ENCODE measurements at regions not wholly inside any gene's neighbourhood (a gene's known extent, or its start where the extent isn't known, plus 50 kb on each side); places are given as distances from the start of the nearest gene placed in this dataset.

DNA sequence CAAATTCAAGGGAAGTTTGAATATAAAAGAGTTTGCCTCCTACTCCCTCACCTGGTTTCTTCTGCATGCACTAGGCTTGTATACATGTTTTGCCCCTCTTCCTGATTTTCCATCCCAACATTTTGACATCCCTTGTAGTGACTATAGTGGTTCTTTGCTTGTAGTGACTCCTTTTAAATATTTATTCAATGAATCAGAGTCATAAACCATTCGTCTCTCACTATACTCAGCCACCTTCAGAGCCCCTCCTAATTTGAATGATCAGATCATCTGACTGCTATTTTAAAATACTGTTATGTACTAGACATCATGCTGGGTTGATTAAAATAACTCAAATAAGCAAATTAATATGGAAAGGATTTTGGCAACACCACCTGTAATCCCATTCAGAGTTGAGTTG lies 492.1 kb upstream of the PIK3C3 start:
- Histone ChIP-seq H2AK5ac (ENCODE audit: low read depth, low read length) (no peak overlapping the region), H2BK12ac (ENCODE audit: low read length) (no peak overlapping the region), H2BK5ac (ENCODE audit: low read length) (no peak overlapping the region), H3K14ac (ENCODE audit: low read length) (no peak overlapping the region), H3K4me2 (ENCODE audit: insufficient read depth, low read length, poor library complexity, severe bottlenecking) (no peak overlapping the region), H3K9me3 (replicated peaks in 1 of 2; ENCODE audit: control insufficient read depth in 2 of 2, insufficient read depth in 1 of 2, low read depth in 1 of 2, low read length in 2 of 2) (no peaks in the 10 kb centered on the region), H2BK120ac (ENCODE audit: low read depth, low read length) (no peak overlapping the region), H3K79me1 (ENCODE audit: low read depth, low read length) (no peaks in the 10 kb centered on the region), H4K91ac (ENCODE audit: low read depth, low read length, poor library complexity) (no peak overlapping the region), H3K4me3 (ENCODE audit: low read length in 2 of 2) (no peak overlapping the region), H3K27ac (replicated peaks; ENCODE audit: low read length) (no peak overlapping the region), H3K9ac (ENCODE audit: low read depth, low read length, poor library complexity) (no peak overlapping the region), H2AFZ (ENCODE audit: low read length) (no peak overlapping the region), H2BK15ac (ENCODE audit: low read length) (no peak overlapping the region), H3K4ac (ENCODE audit: low read length) (no peak overlapping the region), H3K23ac (ENCODE audit: low read depth, low read length, poor library complexity) (no peak overlapping the region), H3K27me3 (ENCODE audit: control insufficient read depth in 3 of 3, insufficient read depth in 3 of 3, low read depth in 1 of 3, low read length in 3 of 3) (no peaks in the 10 kb centered on the region), H3K36me3 (replicated peaks in 1 of 2; ENCODE audit: control insufficient read depth in 2 of 2, insufficient read depth in 2 of 2, low read length in 2 of 2) (no peaks in the 10 kb centered on the region), H3K4me1 (ENCODE audit: control insufficient read depth in 2 of 2, insufficient read depth in 1 of 2, low read depth in 1 of 2, low read length in 2 of 2) (peaks cover 1 to 3% of the 10 kb centered on the region in 2 donors), H3K18ac (ENCODE audit: low read length) (no peak overlapping the region), H4K8ac (ENCODE audit: low read depth, low read length) (no peak overlapping the region)
- no CpG with 5 or more reads among the region's 1 CpG for WGBS, 2 donors (ENCODE audit: extremely low coverage in 2 of 2, insufficient read length in 2 of 2, insufficient replicate concordance in 1 of 2)
- DNase-seq (ENCODE audit: low spot score): no peak

DNA sequence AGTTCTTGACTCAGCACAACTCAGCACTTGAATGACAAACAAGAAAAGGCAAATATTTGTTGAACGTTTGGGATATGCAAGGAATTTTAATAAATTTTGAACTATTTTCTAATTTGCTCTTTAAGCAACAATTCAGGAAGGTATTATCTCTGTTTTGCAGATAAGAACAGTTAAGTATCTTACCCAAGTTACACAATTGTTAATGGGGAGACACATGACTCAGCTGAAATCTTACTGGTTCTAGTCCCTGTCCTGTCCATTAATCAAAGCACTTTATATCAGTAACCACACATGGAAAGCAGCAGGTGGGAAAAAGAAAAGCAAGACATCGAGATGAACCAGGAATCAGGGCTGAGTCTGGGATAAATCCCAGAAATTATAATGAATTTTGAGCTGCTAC lies 493.9 kb upstream of the PIK3C3 start:
- Histone ChIP-seq H3K27me3 (ENCODE audit: control insufficient read depth in 3 of 3, insufficient read depth in 3 of 3, low read depth in 1 of 3, low read length in 3 of 3) (no peaks in the 10 kb centered on the region), H2AFZ (ENCODE audit: low read length) (no peak overlapping the region), H3K9ac (ENCODE audit: low read depth, low read length, poor library complexity) (no peak overlapping the region), H2BK5ac (ENCODE audit: low read length) (no peak overlapping the region), H4K8ac (ENCODE audit: low read depth, low read length) (no peak overlapping the region), H3K79me1 (ENCODE audit: low read depth, low read length) (no peaks in the 10 kb centered on the region), H3K9me3 (replicated peaks in 1 of 2; ENCODE audit: control insufficient read depth in 2 of 2, insufficient read depth in 1 of 2, low read depth in 1 of 2, low read length in 2 of 2) (no peaks in the 10 kb centered on the region), H2AK5ac (ENCODE audit: low read depth, low read length) (no peak overlapping the region), H3K4ac (ENCODE audit: low read length) (no peak overlapping the region), H3K36me3 (replicated peaks in 1 of 2; ENCODE audit: control insufficient read depth in 2 of 2, insufficient read depth in 2 of 2, low read length in 2 of 2) (no peaks in the 10 kb centered on the region), H3K4me3 (ENCODE audit: low read length in 2 of 2) (no peak overlapping the region), H3K18ac (ENCODE audit: low read length) (no peak overlapping the region), H3K27ac (replicated peaks; ENCODE audit: low read length) (no peak overlapping the region), H2BK12ac (ENCODE audit: low read length) (no peak overlapping the region), H2BK15ac (ENCODE audit: low read length) (no peak overlapping the region), H4K91ac (ENCODE audit: low read depth, low read length, poor library complexity) (no peak overlapping the region), H2BK120ac (ENCODE audit: low read depth, low read length) (no peak overlapping the region), H3K23ac (ENCODE audit: low read depth, low read length, poor library complexity) (no peak overlapping the region), H3K4me2 (ENCODE audit: insufficient read depth, low read length, poor library complexity, severe bottlenecking) (no peak overlapping the region), H3K14ac (ENCODE audit: low read length) (no peak overlapping the region), H3K4me1 (ENCODE audit: control insufficient read depth in 2 of 2, insufficient read depth in 1 of 2, low read depth in 1 of 2, low read length in 2 of 2) (peaks cover 1 to 3% of the 10 kb centered on the region in 2 donors)
- DNase-seq (ENCODE audit: low spot score): no peak
- WGBS, 2 donors (ENCODE audit: extremely low coverage in 2 of 2, insufficient read length in 2 of 2, insufficient replicate concordance in 1 of 2): no CpG with 5 or more reads among the region's 2 CpGs

- Histone ChIP-seq H3K9me3 (replicated peaks in 1 of 2; ENCODE audit: control insufficient read depth in 2 of 2, insufficient read depth in 1 of 2, low read depth in 1 of 2, low read length in 2 of 2) (no peaks in the 10 kb centered on the region), H3K79me1 (ENCODE audit: low read depth, low read length) (no peaks in the 10 kb centered on the region), H3K4me1 (ENCODE audit: control insufficient read depth in 2 of 2, insufficient read depth in 1 of 2, low read depth in 1 of 2, low read length in 2 of 2) (peaks cover 1 to 3% of the 10 kb centered on the region in 2 donors), H2AK5ac (ENCODE audit: low read depth, low read length) (no peak overlapping the region), H3K14ac (ENCODE audit: low read length) (no peak overlapping the region), H3K4ac (ENCODE audit: low read length) (no peak overlapping the region), H3K9ac (ENCODE audit: low read depth, low read length, poor library complexity) (no peak overlapping the region), H2BK5ac (ENCODE audit: low read length) (no peak overlapping the region), H3K18ac (ENCODE audit: low read length) (no peak overlapping the region), H2BK15ac (ENCODE audit: low read length) (no peak overlapping the region), H2AFZ (ENCODE audit: low read length) (no peak overlapping the region), H2BK120ac (ENCODE audit: low read depth, low read length) (no peak overlapping the region), H3K23ac (ENCODE audit: low read depth, low read length, poor library complexity) (no peak overlapping the region), H3K27ac (replicated peaks; ENCODE audit: low read length) (no peak overlapping the region), H3K4me2 (ENCODE audit: insufficient read depth, low read length, poor library complexity, severe bottlenecking) (no peak overlapping the region), H3K4me3 (ENCODE audit: low read length in 2 of 2) (no peak overlapping the region), H4K91ac (ENCODE audit: low read depth, low read length, poor library complexity) (no peak overlapping the region), H3K36me3 (replicated peaks in 1 of 2; ENCODE audit: control insufficient read depth in 2 of 2, insufficient read depth in 2 of 2, low read length in 2 of 2) (no peaks in the 10 kb centered on the region), H4K8ac (ENCODE audit: low read depth, low read length) (no peak overlapping the region), H2BK12ac (ENCODE audit: low read length) (no peak overlapping the region), H3K27me3 (ENCODE audit: control insufficient read depth in 3 of 3, insufficient read depth in 3 of 3, low read depth in 1 of 3, low read length in 3 of 3) (no peaks in the 10 kb centered on the region)
- DNase-seq (ENCODE audit: low spot score): no peak
- WGBS, 2 donors (ENCODE audit: extremely low coverage in 2 of 2, insufficient read length in 2 of 2, insufficient replicate concordance in 1 of 2): no CpG with 5 or more reads among the region's 2 CpGs
Observed at GRCh38 chr18:41459656-41460055, 495.4 kb upstream of the PIK3C3 start.

DNA sequence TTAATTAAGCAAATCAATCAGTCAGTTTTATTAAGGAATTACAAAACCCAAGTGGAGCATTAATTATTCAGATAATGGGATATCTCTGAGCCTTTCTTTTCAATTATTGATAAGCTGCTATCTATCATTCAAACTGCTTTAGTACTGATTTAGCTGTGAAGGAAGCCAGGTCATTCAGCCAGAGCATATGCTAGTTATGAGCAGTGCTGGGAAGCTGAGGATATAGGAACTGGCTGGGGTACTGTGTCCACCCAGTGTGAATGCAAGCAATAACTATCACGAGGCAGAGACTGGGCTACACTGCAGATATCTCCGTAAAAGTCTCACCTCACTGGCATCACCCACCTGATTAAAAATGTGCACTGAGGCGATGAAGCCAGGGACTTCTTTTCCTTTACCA lies 496.7 kb upstream of the PIK3C3 start:
- Histone ChIP-seq H3K4ac (ENCODE audit: low read length) (no peak overlapping the region), H3K14ac (ENCODE audit: low read length) (no peak overlapping the region), H3K36me3 (replicated peaks in 1 of 2; ENCODE audit: control insufficient read depth in 2 of 2, insufficient read depth in 2 of 2, low read length in 2 of 2) (no peaks in the 10 kb centered on the region), H3K27ac (replicated peaks; ENCODE audit: low read length) (no peak overlapping the region), H2BK12ac (ENCODE audit: low read length) (no peak overlapping the region), H3K4me1 (ENCODE audit: control insufficient read depth in 2 of 2, insufficient read depth in 1 of 2, low read depth in 1 of 2, low read length in 2 of 2) (no peaks in the 10 kb centered on the region), H3K4me3 (ENCODE audit: low read length in 2 of 2) (no peak overlapping the region), H2BK5ac (ENCODE audit: low read length) (no peak overlapping the region), H3K23ac (ENCODE audit: low read depth, low read length, poor library complexity) (no peak overlapping the region), H2BK120ac (ENCODE audit: low read depth, low read length) (no peak overlapping the region), H3K27me3 (ENCODE audit: control insufficient read depth in 3 of 3, insufficient read depth in 3 of 3, low read depth in 1 of 3, low read length in 3 of 3) (no peaks in the 10 kb centered on the region), H3K79me1 (ENCODE audit: low read depth, low read length) (no peaks in the 10 kb centered on the region), H3K18ac (ENCODE audit: low read length) (no peak overlapping the region), H2AK5ac (ENCODE audit: low read depth, low read length) (no peak overlapping the region), H2BK15ac (ENCODE audit: low read length) (no peak overlapping the region), H3K4me2 (ENCODE audit: insufficient read depth, low read length, poor library complexity, severe bottlenecking) (no peak overlapping the region), H4K8ac (ENCODE audit: low read depth, low read length) (no peak overlapping the region), H2AFZ (ENCODE audit: low read length) (no peak overlapping the region), H3K9ac (ENCODE audit: low read depth, low read length, poor library complexity) (no peak overlapping the region), H3K9me3 (replicated peaks in 1 of 2; ENCODE audit: control insufficient read depth in 2 of 2, insufficient read depth in 1 of 2, low read depth in 1 of 2, low read length in 2 of 2) (no peaks in the 10 kb centered on the region), H4K91ac (ENCODE audit: low read depth, low read length, poor library complexity) (no peak overlapping the region)
- DNase-seq (ENCODE audit: low spot score): no peak
- no CpG with 5 or more reads among the region's 3 CpGs for WGBS, 2 donors (ENCODE audit: extremely low coverage in 2 of 2, insufficient read length in 2 of 2, insufficient replicate concordance in 1 of 2)

All from neuronal stem cell (in vitro differentiated cells).